NCI-H2227 (cell line): ENCODE measurements at regions not wholly inside any gene's neighbourhood (a gene's known extent, or its start where the extent isn't known, plus 50 kb on each side); places are given as distances from the start of the nearest gene placed in this dataset.
"Not testable (repeated sequence)": the region's sequence is repeated elsewhere in the genome, so short reads cannot be mapped to it uniquely, and the experiment has no call there.

Experiments
- DNase-seq: peaks from one replicate; lab custom pipeline; 2025; ENCODE audit not compliant: unreplicated experiment; lab: John Stamatoyannopoulos, UW

GRCh38 chr3:175989161-175989560, 1130.0 kb downstream of the NAALADL2 start:
- no peak for DNase-seq

GRCh38 chr3:175988401-175988800, 1129.3 kb downstream of the NAALADL2 start:
- no peak for DNase-seq

GRCh38 chr3:175985781-175986180, 1126.6 kb downstream of the NAALADL2 start:
- DNase-seq: no peak

GRCh38 chr3:175983379-175983778, 1124.2 kb downstream of the NAALADL2 start:
- no peak for DNase-seq

GRCh38 chr3:175980486-175981090, 1121.5 kb downstream of the NAALADL2 start:
- no peak for DNase-seq

- no peak for DNase-seq
Measured at GRCh38 chr3:175977968-175978752, 1119.0 kb downstream of the NAALADL2 start.

GRCh38 chr3:175969456-175969855, 1110.3 kb downstream of the NAALADL2 start:
- DNase-seq: no peak

- DNase-seq: no peak
Measured at GRCh38 chr3:175965036-175965435, 1105.9 kb downstream of the NAALADL2 start.

GRCh38 chr3:175957427-175957826, 1098.3 kb downstream of the NAALADL2 start:
- no peak for DNase-seq

- no peak for DNase-seq
Measured at GRCh38 chr3:175956964-175957363, 1097.8 kb downstream of the NAALADL2 start.

GRCh38 chr3:175951047-175951694, 1092.0 kb downstream of the NAALADL2 start:
- DNase-seq: no peak

GRCh38 chr3:175948041-175948440, 1088.9 kb downstream of the NAALADL2 start:
- no peak for DNase-seq

- DNase-seq: no peak
Measured at GRCh38 chr3:175941352-175941751, 1082.2 kb downstream of the NAALADL2 start.

- no peak for DNase-seq
Measured at GRCh38 chr3:175940881-175941280, 1081.7 kb downstream of the NAALADL2 start.

- DNase-seq: no peak
Measured at GRCh38 chr3:175940243-175940642, 1081.1 kb downstream of the NAALADL2 start.

- DNase-seq: not testable (repeated sequence)
Measured at GRCh38 chr3:175937367-175937766, 1078.2 kb downstream of the NAALADL2 start.

GRCh38 chr3:175932586-175932985, 1073.5 kb downstream of the NAALADL2 start:
- no peak for DNase-seq

- no peak for DNase-seq
Measured at GRCh38 chr3:175919133-175919532, 1060.0 kb downstream of the NAALADL2 start.

GRCh38 chr3:175916191-175916934, 1057.2 kb downstream of the NAALADL2 start:
- DNase-seq: no peak

GRCh38 chr3:175914785-175915184, 1055.7 kb downstream of the NAALADL2 start:
- no peak for DNase-seq

- no peak for DNase-seq
Measured at GRCh38 chr3:175913286-175913685, 1054.2 kb downstream of the NAALADL2 start.
